ENCODE measurements at regions not wholly inside any gene's neighbourhood (a gene's known extent, or its start where the extent isn't known, plus 50 kb on each side); places are given as distances from the start of the nearest gene placed in this dataset.

DNA sequence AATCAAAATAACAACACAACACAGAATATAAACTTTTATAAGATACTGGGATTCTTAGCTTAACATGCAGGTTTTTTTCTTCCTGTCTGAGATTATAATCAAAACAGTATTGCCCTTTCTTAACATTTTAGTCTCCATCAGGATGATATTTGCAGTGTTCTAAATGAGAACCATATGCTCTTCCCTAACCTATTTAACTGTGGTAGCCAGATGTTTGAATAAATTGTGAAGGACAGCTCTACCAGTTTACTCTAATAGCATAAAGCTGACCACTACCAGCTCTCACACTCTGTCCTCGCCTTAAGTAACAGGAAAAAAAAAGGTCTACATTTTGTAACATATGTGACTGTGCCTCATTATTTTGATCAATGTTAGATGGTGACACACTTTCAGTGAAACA lies 618.7 kb upstream of the SGCG start:
- H3K36me3 ChIP-seq (ENCODE audit: control insufficient read depth, insufficient read depth, low read length), result no peaks in the 10 kb centered on the region
- H3K4me3 ChIP-seq (ENCODE audit: low read length), result no peak overlapping the region
- H3K4me1 Mint-ChIP-seq, result no peaks in the 10 kb centered on the region
- H3K9ac ChIP-seq (ENCODE audit: extremely low read depth, low read length, poor library complexity, severe bottlenecking), result no peak overlapping the region
- H3K9me3 Mint-ChIP-seq, result peaks cover 11% of the 10 kb centered on the region
- no peaks in the 10 kb centered on the region for H3K36me3 Mint-ChIP-seq (ENCODE audit: low read depth)
- no peaks in the 10 kb centered on the region for H3K27me3 ChIP-seq (ENCODE audit: control insufficient read depth, insufficient read depth, low read length, poor library complexity, severe bottlenecking)
- no peaks in the 10 kb centered on the region for H3K9me3 ChIP-seq (ENCODE audit: control insufficient read depth, low read length)
- no peak for DNase-seq
- H3K27ac Mint-ChIP-seq, result no peak overlapping the region
- WGBS, 2 experiments (ENCODE audit: insufficient coverage in 1 of 2, insufficient read length in 1 of 2), result 100% methylated on average over 1 of the region's 1 CpG; no CpG with 5 or more reads in 1 of the 2 experiments
- no peak for TF ChIP-seq CTCF (conservative IDR thresholded peaks at IDR 0.05)
- H3K27me3 Mint-ChIP-seq (ENCODE audit: insufficient read depth), result no peaks in the 10 kb centered on the region
- H3K4me1 ChIP-seq (ENCODE audit: control insufficient read depth, insufficient read depth, low read length), result no peaks in the 10 kb centered on the region
- H3K27ac ChIP-seq (ENCODE audit: low read depth, low read length), result no peak overlapping the region
- no peak overlapping the region for H3K4me3 Mint-ChIP-seq

DNA sequence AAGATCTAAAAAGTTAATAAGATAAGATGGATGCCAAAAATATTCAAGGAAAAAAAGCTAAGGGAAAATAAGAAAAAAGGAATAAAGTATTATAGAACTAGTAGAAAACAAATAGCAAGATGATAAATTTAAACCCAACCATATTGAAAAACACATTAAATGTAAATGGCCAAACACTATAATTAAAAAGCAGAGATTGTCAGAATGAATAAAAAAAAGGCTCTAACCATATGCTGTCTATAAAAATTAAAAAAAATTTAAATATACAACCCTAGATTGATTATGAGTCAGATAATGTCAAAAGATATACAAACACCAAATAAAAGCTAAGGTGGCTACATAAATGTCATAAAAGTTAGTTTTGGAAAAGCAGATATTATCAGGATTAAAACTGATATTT lies 617.5 kb upstream of the SGCG start:
- no peak overlapping the region for H3K27ac ChIP-seq (ENCODE audit: low read depth, low read length)
- Mint-ChIP-seq H3K27ac (no peak overlapping the region), H3K4me3 (no peak overlapping the region), H3K9me3 (peaks cover 11% of the 10 kb centered on the region), H3K4me1 (no peaks in the 10 kb centered on the region), H3K36me3 (ENCODE audit: low read depth) (no peaks in the 10 kb centered on the region), H3K27me3 (ENCODE audit: insufficient read depth) (no peaks in the 10 kb centered on the region)
- H3K9me3 ChIP-seq (ENCODE audit: control insufficient read depth, low read length), result no peaks in the 10 kb centered on the region
- H3K9ac ChIP-seq (ENCODE audit: extremely low read depth, low read length, poor library complexity, severe bottlenecking), result no peak overlapping the region
- DNase-seq, result no peak
- no peaks in the 10 kb centered on the region for H3K36me3 ChIP-seq (ENCODE audit: control insufficient read depth, insufficient read depth, low read length)
- no peak overlapping the region for H3K4me3 ChIP-seq (ENCODE audit: low read length)
- H3K27me3 ChIP-seq (ENCODE audit: control insufficient read depth, insufficient read depth, low read length, poor library complexity, severe bottlenecking), result no peaks in the 10 kb centered on the region
- no peaks in the 10 kb centered on the region for H3K4me1 ChIP-seq (ENCODE audit: control insufficient read depth, insufficient read depth, low read length)
- no peak for TF ChIP-seq CTCF (conservative IDR thresholded peaks at IDR 0.05)

DNA sequence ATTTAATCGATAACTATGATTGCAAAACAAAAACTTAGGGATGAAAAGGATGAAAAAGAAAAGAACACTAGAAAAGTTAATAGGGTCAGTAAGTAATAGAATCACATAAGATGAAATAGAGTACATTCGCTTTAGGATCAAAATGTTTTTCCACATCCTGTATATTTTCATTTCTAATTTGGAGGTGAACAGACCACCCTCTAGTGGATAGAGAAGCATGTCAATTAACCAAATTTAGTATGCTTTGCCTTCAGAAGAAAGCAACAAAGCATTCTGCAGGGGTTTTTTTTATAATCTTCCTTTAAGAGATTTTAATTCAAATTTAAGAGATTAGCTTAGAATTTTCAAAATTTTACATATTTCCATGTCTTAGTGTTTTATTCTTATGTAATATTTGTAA lies 611.0 kb upstream of the SGCG start:
- Histone ChIP-seq H3K9ac (ENCODE audit: extremely low read depth, low read length, poor library complexity, severe bottlenecking) (no peak overlapping the region), H3K36me3 (ENCODE audit: control insufficient read depth, insufficient read depth, low read length) (no peaks in the 10 kb centered on the region), H3K4me1 (ENCODE audit: control insufficient read depth, insufficient read depth, low read length) (no peaks in the 10 kb centered on the region), H3K27ac (ENCODE audit: low read depth, low read length) (no peak overlapping the region), H3K4me3 (ENCODE audit: low read length) (no peak overlapping the region), H3K9me3 (ENCODE audit: control insufficient read depth, low read length) (no peaks in the 10 kb centered on the region), H3K27me3 (ENCODE audit: control insufficient read depth, insufficient read depth, low read length, poor library complexity, severe bottlenecking) (no peaks in the 10 kb centered on the region)
- H3K27me3 Mint-ChIP-seq (ENCODE audit: insufficient read depth), result no peaks in the 10 kb centered on the region
- peaks cover 9% of the 10 kb centered on the region for H3K9me3 Mint-ChIP-seq
- TF ChIP-seq CTCF (conservative IDR thresholded peaks at IDR 0.05), result peak; percentile 45
- no peak overlapping the region for H3K4me3 Mint-ChIP-seq
- no peaks in the 10 kb centered on the region for H3K4me1 Mint-ChIP-seq
- DNase-seq, result no peak
- WGBS, 2 experiments (ENCODE audit: insufficient coverage in 1 of 2, insufficient read length in 1 of 2), result 90 to 91% methylated on average over 2 of the region's 2 CpGs
- H3K27ac Mint-ChIP-seq, result no peak overlapping the region
- H3K36me3 Mint-ChIP-seq (ENCODE audit: low read depth), result no peaks in the 10 kb centered on the region
